IMR-90 (cell line): ENCODE measurements at regions not wholly inside any gene's neighbourhood (a gene's known extent, or its start where the extent isn't known, plus 50 kb on each side); places are given as distances from the start of the nearest gene placed in this dataset.

ENCODE experiments used
- CEBPB ChIP-seq: IDR thresholded peaks from 2 replicates; pipeline ENCODE4 v1.6.1; 2012; ENCODE audit warnings: low read depth, low read length, improper control_type of control experiment
- ELK1 ChIP-seq: fragments of 150-350 bp; IDR thresholded peaks from 2 replicates; pipeline ENCODE4 v1.6.1; 2016; ENCODE audit warnings: low read depth, mild to moderate bottlenecking, low read length, moderate library complexity, borderline replicate concordance
- POLR2A ChIP-seq: IDR thresholded peaks from 2 replicates; pipeline ENCODE4 v1.6.1; 2012; ENCODE audit warnings: mild to moderate bottlenecking, low read depth, low read length
- RFX5 ChIP-seq: IDR thresholded peaks from 2 replicates; pipeline ENCODE4 v1.8.0; 2012; ENCODE audit warnings: low read depth, mild to moderate bottlenecking, low read length, moderate library complexity
- SMC3 ChIP-seq: fragments of 150-350 bp; IDR thresholded peaks from 2 replicates; pipeline ENCODE4 v1.6.1; 2016; ENCODE audit warnings: low read depth, mild to moderate bottlenecking, antibody characterized with exemption, low read length, moderate library complexity
- TF ChIP-seq, protein P1 (sequence below): conservative IDR thresholded peaks from 2 replicates; pipeline ENCODE4 v1.5.1; 2012; ENCODE audit warnings: mild to moderate bottlenecking, low read depth, low read length, improper control_type of control experiment

DNA sequence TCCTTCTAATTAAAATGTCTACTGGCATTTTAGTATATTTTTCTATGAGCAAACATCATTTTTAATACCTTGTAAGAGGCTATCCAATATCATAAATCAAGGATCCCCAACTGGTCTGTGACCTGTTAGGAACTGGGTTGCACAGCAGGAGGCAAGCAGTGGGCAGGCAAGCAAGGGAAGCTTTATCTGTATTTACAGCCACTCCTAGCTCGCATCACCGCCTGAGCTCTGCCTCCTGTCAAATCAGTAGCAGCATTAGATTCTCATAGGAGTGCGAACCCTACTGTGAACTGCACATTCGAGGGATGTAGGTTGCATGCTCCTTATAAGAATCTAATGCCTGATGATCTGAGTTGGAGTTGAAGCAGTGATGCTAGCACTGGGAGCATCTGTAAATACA is 70.2 kb upstream of the CREB3L1 start:
- no peak for TF ChIP-seq POLR2A
- TF ChIP-seq RFX5 = no peak
- TF ChIP-seq SMC3 = no peak
- TF ChIP-seq, protein P1, sequence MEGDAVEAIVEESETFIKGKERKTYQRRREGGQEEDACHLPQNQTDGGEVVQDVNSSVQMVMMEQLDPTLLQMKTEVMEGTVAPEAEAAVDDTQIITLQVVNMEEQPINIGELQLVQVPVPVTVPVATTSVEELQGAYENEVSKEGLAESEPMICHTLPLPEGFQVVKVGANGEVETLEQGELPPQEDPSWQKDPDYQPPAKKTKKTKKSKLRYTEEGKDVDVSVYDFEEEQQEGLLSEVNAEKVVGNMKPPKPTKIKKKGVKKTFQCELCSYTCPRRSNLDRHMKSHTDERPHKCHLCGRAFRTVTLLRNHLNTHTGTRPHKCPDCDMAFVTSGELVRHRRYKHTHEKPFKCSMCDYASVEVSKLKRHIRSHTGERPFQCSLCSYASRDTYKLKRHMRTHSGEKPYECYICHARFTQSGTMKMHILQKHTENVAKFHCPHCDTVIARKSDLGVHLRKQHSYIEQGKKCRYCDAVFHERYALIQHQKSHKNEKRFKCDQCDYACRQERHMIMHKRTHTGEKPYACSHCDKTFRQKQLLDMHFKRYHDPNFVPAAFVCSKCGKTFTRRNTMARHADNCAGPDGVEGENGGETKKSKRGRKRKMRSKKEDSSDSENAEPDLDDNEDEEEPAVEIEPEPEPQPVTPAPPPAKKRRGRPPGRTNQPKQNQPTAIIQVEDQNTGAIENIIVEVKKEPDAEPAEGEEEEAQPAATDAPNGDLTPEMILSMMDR = no peak
- no peak for TF ChIP-seq CEBPB
- no peak for TF ChIP-seq ELK1
